IPS-18a (cell line): ENCODE measurements at regions not wholly inside any gene's neighbourhood (a gene's known extent, or its start where the extent isn't known, plus 50 kb on each side); places are given as distances from the start of the nearest gene placed in this dataset.
"Not testable (repeated sequence)": the region's sequence is repeated elsewhere in the genome, so short reads cannot be mapped to it uniquely, and the experiment has no call there.

Experiments used
- H3K27ac ChIP-seq: one replicate; pipeline ENCODE4 v1.5.1; 2013; ENCODE audit warnings: low read length
- H3K27me3 ChIP-seq: one replicate; pipeline ENCODE4 v1.6.1; 2013; ENCODE audit warnings: mild to moderate bottlenecking, low read length; ENCODE audit not compliant: control insufficient read depth, insufficient read depth
- H3K36me3 ChIP-seq: one replicate; pipeline ENCODE4 v1.6.1; 2013; ENCODE audit warnings: low read depth, low read length; ENCODE audit not compliant: control insufficient read depth
- H3K4me1 ChIP-seq: one replicate; pipeline ENCODE4 v1.6.1; 2013; ENCODE audit warnings: low read depth, low read length; ENCODE audit not compliant: control insufficient read depth
- H3K4me3 ChIP-seq: one replicate; pipeline ENCODE4 v1.5.1; 2013; ENCODE audit warnings: low read length
- H3K9ac ChIP-seq: one replicate; pipeline ENCODE4 v1.6.1; 2013; ENCODE audit warnings: mild to moderate bottlenecking, low read length, moderate library complexity
- H3K9me3 ChIP-seq: one replicate; pipeline ENCODE4 v1.6.1; 2013; ENCODE audit warnings: low read depth, low read length; ENCODE audit not compliant: control insufficient read depth

DNA sequence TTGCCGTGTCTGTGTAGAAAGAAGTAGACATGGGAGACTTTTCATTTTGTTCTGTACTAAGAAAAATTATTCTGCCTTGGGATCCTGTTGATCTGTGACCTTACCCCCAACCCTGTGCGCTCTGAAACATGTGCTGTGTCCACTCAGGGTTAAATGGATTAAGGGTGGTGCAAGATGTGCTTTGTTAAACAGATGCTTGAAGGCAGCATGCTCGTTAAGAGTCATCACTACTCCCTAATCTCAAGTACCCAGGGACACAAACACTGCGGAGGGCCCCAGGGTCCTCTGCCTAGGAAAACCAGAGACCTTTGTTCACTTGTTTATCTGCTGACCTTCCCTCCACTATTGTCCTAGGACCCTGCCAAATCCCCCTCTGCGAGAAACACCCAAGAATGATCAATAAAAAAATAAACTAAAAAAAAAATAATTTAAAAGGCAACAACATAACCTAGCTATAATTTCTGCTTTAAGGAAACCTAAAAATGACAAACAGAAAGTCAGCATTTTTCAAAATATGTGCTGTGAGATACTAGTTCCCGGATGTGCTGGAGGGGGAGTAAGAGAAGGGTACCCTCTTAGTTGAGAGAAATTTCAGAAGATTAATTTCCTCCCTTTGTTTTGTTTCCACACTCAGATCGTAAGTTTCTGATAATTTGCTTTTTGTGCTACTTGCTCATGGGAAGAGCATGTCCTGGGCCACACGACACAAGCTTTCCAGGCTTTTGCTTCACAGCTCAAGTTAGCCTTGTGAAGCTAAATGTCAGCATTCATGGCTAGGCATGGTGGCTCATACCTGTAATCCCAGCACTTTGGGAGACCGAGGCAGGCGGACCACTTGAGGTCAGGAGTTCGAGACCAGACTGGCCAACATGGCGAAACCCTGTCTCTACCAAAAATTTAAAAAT is 64.7 kb upstream of the CAPRIN1 start:
- not testable (repeated sequence) for H3K4me3 ChIP-seq, H3K36me3 ChIP-seq, H3K9me3 ChIP-seq, H3K27ac ChIP-seq, H3K27me3 ChIP-seq, H3K9ac ChIP-seq, H3K4me1 ChIP-seq

DNA sequence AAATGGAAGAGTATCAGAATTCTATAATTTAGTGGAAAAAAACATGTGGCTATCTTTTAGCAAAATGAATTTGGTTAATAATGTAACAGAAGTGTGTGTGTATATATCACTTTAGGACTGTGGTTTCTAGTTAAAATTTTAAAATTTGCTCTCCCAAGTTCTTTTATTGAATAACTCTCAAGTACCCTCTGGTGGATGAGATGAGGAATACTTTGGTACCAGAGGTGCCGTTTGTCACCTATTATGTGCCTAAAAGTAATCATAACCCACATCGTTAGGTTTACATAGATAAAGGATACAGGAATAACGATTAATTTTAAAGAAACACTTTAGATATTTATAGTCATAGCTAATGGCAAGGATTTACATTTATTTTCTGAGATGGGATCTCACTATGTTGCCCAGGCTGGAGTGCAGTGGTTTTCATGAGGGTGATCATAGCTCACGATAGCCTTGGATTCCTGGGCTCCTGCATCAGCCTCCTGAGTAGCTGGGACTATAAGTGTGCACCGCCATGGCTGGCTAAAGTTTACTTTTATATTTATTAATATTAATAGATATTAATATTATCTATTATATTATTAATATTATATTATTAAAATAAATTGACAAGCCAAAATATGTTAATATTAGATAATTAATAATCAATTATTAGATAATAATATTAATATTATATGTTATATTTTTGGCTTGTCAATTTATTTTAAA is 66.7 kb upstream of the CAPRIN1 start:
- H3K4me1 ChIP-seq = no peaks in the 10 kb centered on the region
- no peak overlapping the region for H3K27ac ChIP-seq
- no peak overlapping the region for H3K9ac ChIP-seq
- H3K36me3 ChIP-seq = no peaks in the 10 kb centered on the region
- H3K27me3 ChIP-seq = no peaks in the 10 kb centered on the region
- H3K9me3 ChIP-seq = no peaks in the 10 kb centered on the region
- no peak overlapping the region for H3K4me3 ChIP-seq

DNA sequence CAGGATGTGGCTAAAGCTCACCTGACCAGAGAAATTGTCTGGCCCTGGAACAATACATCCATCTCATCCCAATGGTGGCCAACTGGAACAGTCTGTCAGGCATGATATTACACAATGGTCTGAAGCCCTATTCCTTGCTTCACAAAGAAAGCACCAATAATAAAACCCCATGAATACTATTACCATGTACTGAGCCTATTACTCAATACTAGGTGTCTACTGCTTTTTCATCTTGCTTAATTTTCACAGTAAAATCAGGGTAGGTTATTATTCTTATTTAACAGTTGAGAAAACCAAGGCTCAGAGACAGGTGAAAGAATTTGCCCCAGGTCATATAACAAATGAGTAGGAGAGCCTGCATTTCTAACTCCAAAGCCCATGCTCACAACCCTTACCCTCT is 68.9 kb upstream of the CAPRIN1 start:
- H3K9me3 ChIP-seq = no peaks in the 10 kb centered on the region
- H3K4me3 ChIP-seq = no peak overlapping the region
- H3K36me3 ChIP-seq = no peaks in the 10 kb centered on the region

DNA sequence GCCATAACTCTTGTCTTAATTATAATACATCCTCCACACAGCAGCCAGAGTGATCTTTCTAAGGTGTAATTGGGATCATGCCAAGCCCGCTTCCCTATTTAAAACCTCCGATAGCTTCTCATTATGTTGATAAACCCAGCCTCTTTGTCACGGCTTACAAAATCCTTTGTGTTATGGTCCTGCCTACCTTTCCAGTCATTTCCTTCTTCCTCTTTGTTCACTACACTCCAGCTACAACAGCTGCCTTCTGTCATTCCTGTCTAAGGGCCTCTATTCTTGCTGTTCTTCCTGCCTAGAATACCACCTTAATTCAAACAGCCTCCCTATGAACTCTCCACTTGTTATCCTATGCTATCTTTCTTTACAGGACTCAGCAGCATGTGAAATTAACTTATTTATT is 70.6 kb upstream of the CAPRIN1 start:
- Histone ChIP-seq H3K4me1 (no peaks in the 10 kb centered on the region), H3K4me3 (no peak overlapping the region), H3K27me3 (no peaks in the 10 kb centered on the region), H3K36me3 (no peaks in the 10 kb centered on the region), H3K9me3 (no peaks in the 10 kb centered on the region), H3K27ac (no peak overlapping the region), H3K9ac (no peak overlapping the region)

More for the DNA sequence above, 68.9 kb upstream of the CAPRIN1 start:
- Histone ChIP-seq H3K27me3 (no peaks in the 10 kb centered on the region), H3K9ac (no peak overlapping the region), H3K4me1 (no peaks in the 10 kb centered on the region), H3K27ac (no peak overlapping the region)

DNA sequence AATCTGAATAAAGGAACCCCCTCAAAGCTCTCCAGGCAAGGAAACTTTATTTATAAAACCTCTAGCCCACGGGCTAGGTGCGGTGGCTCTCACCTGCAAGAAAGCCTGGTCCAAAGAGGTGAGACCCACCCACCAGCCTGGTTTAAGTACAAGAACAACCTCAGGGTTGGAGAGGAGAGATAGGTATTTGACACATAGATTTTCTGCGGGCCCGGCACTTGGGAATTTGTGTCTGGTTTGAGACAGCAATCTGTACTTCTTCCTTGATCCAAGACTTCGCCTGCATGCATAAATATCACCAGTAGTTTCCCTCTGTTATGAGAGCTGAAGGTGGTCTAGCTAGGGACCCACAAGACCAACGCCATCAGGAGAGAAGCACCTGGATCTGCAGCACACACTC is 73.2 kb upstream of the CAPRIN1 start:
- no peak overlapping the region for H3K27ac ChIP-seq
- H3K9ac ChIP-seq = no peak overlapping the region
- H3K27me3 ChIP-seq = no peaks in the 10 kb centered on the region
- H3K9me3 ChIP-seq = no peaks in the 10 kb centered on the region
- H3K4me1 ChIP-seq = no peaks in the 10 kb centered on the region
- no peak overlapping the region for H3K4me3 ChIP-seq
- no peaks in the 10 kb centered on the region for H3K36me3 ChIP-seq

DNA sequence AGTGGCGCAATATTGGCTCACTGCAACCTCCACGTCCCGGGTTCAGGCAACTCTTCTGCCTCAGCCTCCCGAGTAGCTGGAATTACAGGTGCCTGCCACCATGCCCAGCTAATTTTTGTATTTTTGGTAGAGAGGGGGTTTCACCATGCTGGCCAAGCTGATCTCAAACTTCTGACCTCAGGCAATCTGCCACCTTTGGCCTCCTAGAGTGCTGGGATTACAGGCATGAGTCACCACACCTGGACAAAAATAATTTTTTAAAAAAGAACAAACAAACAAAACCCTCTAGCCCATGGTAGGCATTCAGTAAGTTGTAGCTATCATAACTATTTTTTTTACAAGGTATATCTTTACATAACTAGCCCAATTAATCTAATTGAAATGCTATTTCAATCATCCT is 73.9 kb upstream of the CAPRIN1 start:
- no peaks in the 10 kb centered on the region for H3K4me1 ChIP-seq
- H3K36me3 ChIP-seq = no peaks in the 10 kb centered on the region
- H3K27me3 ChIP-seq = no peaks in the 10 kb centered on the region
- no peak overlapping the region for H3K27ac ChIP-seq
- H3K9ac ChIP-seq = no peak overlapping the region
- H3K4me3 ChIP-seq = no peak overlapping the region
- H3K9me3 ChIP-seq = no peaks in the 10 kb centered on the region

DNA sequence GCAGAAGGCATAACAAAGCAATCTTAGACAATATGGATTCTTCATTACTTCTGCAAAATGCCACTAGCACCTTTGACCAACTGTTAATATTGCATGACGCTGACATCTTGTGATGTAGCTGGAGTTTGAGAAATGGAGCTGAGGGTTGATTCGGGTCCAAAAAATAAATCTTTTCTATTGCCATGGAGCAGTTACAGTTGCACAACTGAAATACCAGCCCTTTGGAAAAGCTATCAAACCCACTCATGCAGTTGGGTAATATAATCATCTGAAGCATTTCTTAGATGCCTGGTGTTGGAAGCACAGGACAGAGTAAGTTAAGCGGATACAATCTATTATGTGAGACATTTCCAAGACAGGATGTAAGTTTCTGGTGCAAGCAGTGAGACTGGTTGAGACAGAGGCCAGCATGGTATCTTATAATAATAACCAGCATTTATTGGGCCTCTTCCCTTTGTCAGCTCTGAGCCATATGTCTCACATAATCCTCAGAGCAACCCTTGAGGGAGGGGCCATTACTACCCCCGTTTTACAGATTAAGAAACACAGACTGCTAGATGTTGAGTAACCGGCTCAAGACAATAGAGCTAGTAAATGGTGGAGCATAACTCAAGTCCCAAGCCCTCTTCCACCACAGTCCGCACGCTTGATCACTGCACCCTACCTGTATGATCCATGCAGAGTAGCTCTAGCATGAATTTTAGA is 74.9 kb upstream of the CAPRIN1 start:
- Histone ChIP-seq H3K9me3 (no peaks in the 10 kb centered on the region), H3K27ac (no peak overlapping the region), H3K27me3 (no peaks in the 10 kb centered on the region), H3K4me1 (no peaks in the 10 kb centered on the region), H3K36me3 (no peaks in the 10 kb centered on the region), H3K9ac (no peak overlapping the region), H3K4me3 (no peak overlapping the region)

DNA sequence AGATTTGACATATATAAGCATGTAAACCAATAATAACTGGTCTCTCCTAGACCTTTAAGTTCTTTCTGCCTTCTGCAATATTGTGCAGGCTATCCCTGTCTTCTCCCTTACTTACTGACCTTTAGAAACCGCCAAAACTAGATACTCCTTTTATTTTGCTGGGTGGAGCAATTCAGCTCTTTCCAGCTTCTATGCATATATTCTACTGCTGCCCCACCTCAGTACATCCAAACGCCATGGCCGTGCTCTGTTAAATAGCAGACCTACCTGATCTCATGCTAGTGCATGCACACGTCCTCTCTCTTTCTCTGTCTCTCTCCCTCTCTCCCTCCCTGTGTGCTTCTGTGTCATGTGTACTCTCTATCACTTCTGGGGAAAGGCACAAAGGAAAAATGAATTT is 76.7 kb upstream of the CAPRIN1 start:
- H3K4me1 ChIP-seq = no peaks in the 10 kb centered on the region
- no peak overlapping the region for H3K9ac ChIP-seq
- no peak overlapping the region for H3K27ac ChIP-seq
- no peaks in the 10 kb centered on the region for H3K9me3 ChIP-seq
- H3K27me3 ChIP-seq = no peaks in the 10 kb centered on the region
- H3K36me3 ChIP-seq = no peaks in the 10 kb centered on the region
- no peak overlapping the region for H3K4me3 ChIP-seq

DNA sequence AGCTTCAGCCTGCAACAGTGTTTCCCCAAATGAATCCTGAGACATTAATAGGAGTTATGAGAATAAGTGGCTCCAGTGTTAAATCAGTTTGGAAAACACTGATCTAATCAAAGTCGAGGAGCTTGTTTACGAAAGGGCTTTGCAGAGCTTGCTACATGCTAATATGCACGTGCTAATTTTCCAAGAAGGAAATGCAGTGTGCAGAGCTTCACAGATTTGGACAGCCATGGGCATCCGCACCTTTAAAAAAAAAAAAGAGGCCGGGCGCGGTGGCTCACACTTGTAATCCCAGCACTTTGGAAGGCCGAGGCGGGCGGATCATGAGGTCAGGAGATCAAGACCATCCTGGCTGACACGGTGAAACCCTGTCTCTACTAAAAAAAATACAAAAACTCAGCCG is 79.7 kb upstream of the LMO2 start:
- H3K36me3 ChIP-seq, H3K4me1 ChIP-seq, H3K27ac ChIP-seq, H3K9me3 ChIP-seq, H3K27me3 ChIP-seq, H3K9ac ChIP-seq, H3K4me3 ChIP-seq: not testable (repeated sequence)

DNA sequence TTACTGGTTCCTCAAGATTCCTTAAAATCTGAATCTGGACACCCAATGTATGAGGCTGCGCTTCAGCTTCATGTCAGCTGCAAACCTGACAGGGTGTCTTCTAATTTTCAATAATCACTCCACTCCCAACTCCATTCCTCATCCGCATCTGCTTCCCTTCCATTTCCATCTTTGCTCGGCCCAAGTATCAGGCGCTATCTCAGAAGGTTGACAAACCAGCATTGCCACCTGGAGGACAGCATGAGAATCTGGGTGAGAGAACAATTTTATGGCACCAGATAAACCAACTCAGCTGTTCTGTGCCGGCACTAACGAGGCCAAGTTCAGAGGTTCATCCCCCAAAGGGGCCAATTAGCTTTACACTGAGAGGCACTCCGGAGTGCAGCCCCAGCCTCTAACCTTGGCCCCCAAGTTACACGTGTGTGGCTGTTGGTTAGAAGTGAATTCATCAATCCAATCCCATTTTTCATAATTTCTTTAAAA is 79.1 kb upstream of the LMO2 start:
- no peaks in the 10 kb centered on the region for H3K27me3 ChIP-seq
- no peaks in the 10 kb centered on the region for H3K36me3 ChIP-seq
- no peak overlapping the region for H3K4me3 ChIP-seq
- no peaks in the 10 kb centered on the region for H3K4me1 ChIP-seq
- H3K9ac ChIP-seq = no peak overlapping the region
- H3K27ac ChIP-seq = no peak overlapping the region
- no peaks in the 10 kb centered on the region for H3K9me3 ChIP-seq

DNA sequence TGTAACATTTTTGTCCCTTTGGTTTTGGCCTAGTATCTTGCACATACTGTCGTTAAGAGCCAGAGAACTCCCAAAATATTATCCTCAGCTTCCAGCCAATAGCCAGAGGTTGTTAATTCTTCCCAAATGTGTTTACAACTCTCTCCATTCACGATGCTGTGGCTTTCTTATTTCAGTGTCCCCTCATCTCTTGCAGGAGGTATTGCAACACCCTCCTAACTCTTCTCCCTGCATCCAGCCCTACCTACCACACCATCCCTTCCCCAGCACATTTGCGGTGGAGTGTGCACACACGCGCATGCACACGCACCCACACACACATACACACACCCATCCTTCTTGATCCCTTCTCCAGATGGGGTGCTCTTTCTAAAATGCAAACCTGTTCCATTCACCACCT is 75.6 kb upstream of the LMO2 start:
- no peaks in the 10 kb centered on the region for H3K4me1 ChIP-seq
- H3K9ac ChIP-seq = no peak overlapping the region
- H3K27me3 ChIP-seq = no peaks in the 10 kb centered on the region
- no peak overlapping the region for H3K4me3 ChIP-seq
- H3K27ac ChIP-seq = no peak overlapping the region
- no peaks in the 10 kb centered on the region for H3K36me3 ChIP-seq
- H3K9me3 ChIP-seq = no peaks in the 10 kb centered on the region
